Activated naive CD4-positive, alpha-beta T cell treated with anti-CD3 and anti-CD28 coated beads for 36 hours (primary cell): ENCODE measurements at regions not wholly inside any gene's neighbourhood (a gene's known extent, or its start where the extent isn't known, plus 50 kb on each side); places are given as distances from the start of the nearest gene placed in this dataset.

Experiments
- CTCF ChIA-PET: fragments of 350-600 bp; sonication (Branson Sonifier 250); formaldehyde crosslinking; loops from one replicate; lab custom pipeline; 2021; ENCODE audit warnings: antibody characterized with exemption; lab: Charles Lee
- DNase-seq: peaks from one replicate; pipeline ENCODE4 v3.0.0-alpha.2; 2020
- H3K27ac Mint-ChIP-seq: one replicate; pipeline ENCODE4 v1.8.0; 2021; ENCODE audit warnings: mild to moderate bottlenecking, mixed read lengths
- H3K27me3 Mint-ChIP-seq: one replicate; pipeline ENCODE4 v1.8.0; 2021; ENCODE audit warnings: low read depth, mixed read lengths
- H3K36me3 Mint-ChIP-seq: one replicate; pipeline ENCODE4 v1.8.0; 2021; ENCODE audit warnings: low read depth, mixed read lengths
- H3K4me1 Mint-ChIP-seq: one replicate; pipeline ENCODE4 v1.8.0; 2021; ENCODE audit warnings: low read depth, mixed read lengths
- H3K4me3 Mint-ChIP-seq: one replicate; pipeline ENCODE4 v1.8.0; 2021; ENCODE audit warnings: mild to moderate bottlenecking, moderate library complexity, mixed read lengths
- H3K9me3 Mint-ChIP-seq: one replicate; pipeline ENCODE4 v1.8.0; 2021; ENCODE audit warnings: mixed read lengths
- intact Hi-C: fragments of 100-400 bp; cut with micrococcal nuclease; formaldehyde crosslinking; loops from one replicate; pipeline ENCODE4 v1.15.1; 2023

- Mint-ChIP-seq H3K4me3 (no peak overlapping the region), H3K27ac (no peak overlapping the region), H3K4me1 (no peaks in the 10 kb centered on the region), H3K36me3 (no peaks in the 10 kb centered on the region), H3K27me3 (peaks cover 4% of the 10 kb centered on the region), H3K9me3 (no peaks in the 10 kb centered on the region)
- intact Hi-C loops, result no loop called here
- CTCF ChIA-PET, result no interaction called here
- no peak for DNase-seq
Measured at GRCh38 chr12:41856228-41856627, 288.4 kb downstream of the GXYLT1 start.

GRCh38 chr12:41850046-41850445 is 294.6 kb downstream of the GXYLT1 start:
- H3K27ac Mint-ChIP-seq, result no peak overlapping the region
- H3K27me3 Mint-ChIP-seq, result peaks cover 2% of the 10 kb centered on the region
- intact Hi-C loops, result no loop called here
- no peak overlapping the region for H3K4me3 Mint-ChIP-seq
- H3K4me1 Mint-ChIP-seq, result no peaks in the 10 kb centered on the region
- H3K9me3 Mint-ChIP-seq, result no peaks in the 10 kb centered on the region
- H3K36me3 Mint-ChIP-seq, result no peaks in the 10 kb centered on the region
- DNase-seq, result no peak
- CTCF ChIA-PET, result no interaction called here

DNA sequence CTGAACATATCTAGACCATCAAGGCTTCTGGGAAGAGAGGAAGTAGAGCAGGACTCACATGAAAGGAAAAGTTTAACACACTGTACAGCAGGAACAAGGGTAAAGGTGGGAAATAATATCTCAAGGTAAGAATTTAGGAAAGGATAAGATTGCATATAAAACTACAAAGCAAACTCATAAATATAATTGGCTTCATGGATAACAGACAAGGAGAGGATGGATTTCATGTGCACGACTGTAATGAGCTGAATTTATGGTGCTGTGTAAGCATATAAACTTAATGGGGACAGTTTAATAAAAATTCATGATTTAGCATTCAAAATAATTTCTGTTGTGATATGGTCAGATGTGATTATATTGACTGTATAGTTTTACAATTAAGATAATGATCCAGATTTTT is 298.0 kb downstream of the GXYLT1 start:
- no peaks in the 10 kb centered on the region for H3K4me1 Mint-ChIP-seq
- H3K36me3 Mint-ChIP-seq, result no peaks in the 10 kb centered on the region
- H3K9me3 Mint-ChIP-seq, result no peaks in the 10 kb centered on the region
- peaks cover 2% of the 10 kb centered on the region for H3K27me3 Mint-ChIP-seq
- intact Hi-C loops, result no loop called here
- no peak overlapping the region for H3K4me3 Mint-ChIP-seq
- no peak overlapping the region for H3K27ac Mint-ChIP-seq
- CTCF ChIA-PET, result no interaction called here
- DNase-seq, result no peak

DNA sequence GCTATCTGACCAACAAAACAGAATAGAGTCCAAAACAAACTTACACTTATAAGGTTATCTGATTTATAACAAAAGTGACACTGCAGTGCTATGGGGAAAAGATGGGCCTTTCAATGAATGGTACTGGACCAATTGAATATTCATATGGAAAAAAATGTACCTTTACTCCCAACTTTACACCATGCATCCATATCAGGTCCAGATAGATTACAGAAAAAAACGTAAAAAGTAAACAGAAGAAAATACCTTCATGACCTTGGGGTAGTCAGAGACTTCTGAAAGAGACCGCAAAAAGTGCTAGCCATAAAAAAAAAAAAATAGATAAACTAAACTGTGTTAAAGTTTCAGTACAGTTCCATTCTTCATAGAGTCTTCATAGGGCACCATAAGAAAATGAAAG is 308.3 kb downstream of the GXYLT1 start:
- no peak overlapping the region for H3K4me3 Mint-ChIP-seq
- intact Hi-C loops, result no loop called here
- H3K27ac Mint-ChIP-seq, result no peak overlapping the region
- H3K4me1 Mint-ChIP-seq, result no peaks in the 10 kb centered on the region
- no peak for DNase-seq
- H3K27me3 Mint-ChIP-seq, result no peaks in the 10 kb centered on the region
- H3K36me3 Mint-ChIP-seq, result no peaks in the 10 kb centered on the region
- H3K9me3 Mint-ChIP-seq, result no peaks in the 10 kb centered on the region
- CTCF ChIA-PET, result no interaction called here

- intact Hi-C loops, result no loop called here
- H3K9me3 Mint-ChIP-seq, result no peaks in the 10 kb centered on the region
- H3K4me1 Mint-ChIP-seq, result no peaks in the 10 kb centered on the region
- H3K27ac Mint-ChIP-seq, result no peak overlapping the region
- no peak for DNase-seq
- CTCF ChIA-PET, result no interaction called here
- no peak overlapping the region for H3K4me3 Mint-ChIP-seq
- no peaks in the 10 kb centered on the region for H3K36me3 Mint-ChIP-seq
- H3K27me3 Mint-ChIP-seq, result no peaks in the 10 kb centered on the region
Measured at GRCh38 chr12:41835556-41835955, 309.1 kb downstream of the GXYLT1 start.

GRCh38 chr12:41819948-41820347 is 324.7 kb downstream of the GXYLT1 start:
- no peak for DNase-seq
- H3K36me3 Mint-ChIP-seq, result no peaks in the 10 kb centered on the region
- no peaks in the 10 kb centered on the region for H3K9me3 Mint-ChIP-seq
- H3K27ac Mint-ChIP-seq, result no peak overlapping the region
- intact Hi-C loops, result no loop called here
- no peak overlapping the region for H3K4me3 Mint-ChIP-seq
- no peaks in the 10 kb centered on the region for H3K27me3 Mint-ChIP-seq
- no peaks in the 10 kb centered on the region for H3K4me1 Mint-ChIP-seq
- CTCF ChIA-PET, result no interaction called here

DNA sequence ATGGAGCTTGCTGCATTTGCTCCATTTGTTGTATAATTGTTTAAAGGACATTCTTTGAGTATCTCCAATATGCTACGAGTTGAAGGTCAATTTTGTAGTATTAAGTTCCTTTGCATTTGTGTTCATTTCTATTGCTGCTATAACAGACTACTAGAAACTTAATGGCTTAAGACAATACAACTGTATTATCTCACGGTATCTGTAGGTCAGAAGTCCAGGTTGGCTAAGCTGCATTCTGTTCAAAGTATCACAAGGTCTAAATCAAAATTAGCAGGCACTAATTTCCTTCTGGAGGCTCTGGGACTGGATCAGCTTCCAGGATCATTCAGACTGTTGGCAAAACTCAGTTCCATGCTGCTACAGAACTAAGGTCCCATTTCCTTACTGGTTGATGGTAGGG is 340.6 kb downstream of the GXYLT1 start:
- no peaks in the 10 kb centered on the region for H3K36me3 Mint-ChIP-seq

GRCh38 chr12:41802803-41803202 is 341.9 kb downstream of the GXYLT1 start:
- no peaks in the 10 kb centered on the region for H3K36me3 Mint-ChIP-seq
- no peak overlapping the region for H3K4me3 Mint-ChIP-seq
- no peaks in the 10 kb centered on the region for H3K4me1 Mint-ChIP-seq
- no peak for DNase-seq
- no peak overlapping the region for H3K27ac Mint-ChIP-seq
- no peaks in the 10 kb centered on the region for H3K9me3 Mint-ChIP-seq
- intact Hi-C loops, result no loop called here
- no peaks in the 10 kb centered on the region for H3K27me3 Mint-ChIP-seq
- CTCF ChIA-PET, result no interaction called here

More for the DNA sequence above, 340.6 kb downstream of the GXYLT1 start:
- Mint-ChIP-seq H3K4me3 (no peak overlapping the region), H3K4me1 (no peaks in the 10 kb centered on the region), H3K27me3 (no peaks in the 10 kb centered on the region), H3K9me3 (no peaks in the 10 kb centered on the region), H3K27ac (no peak overlapping the region)
- intact Hi-C loops, result no loop called here
- no peak for DNase-seq
- CTCF ChIA-PET, result no interaction called here

- Mint-ChIP-seq H3K4me3 (no peak overlapping the region), H3K36me3 (no peaks in the 10 kb centered on the region), H3K27me3 (no peaks in the 10 kb centered on the region), H3K9me3 (no peaks in the 10 kb centered on the region), H3K4me1 (no peaks in the 10 kb centered on the region), H3K27ac (no peak overlapping the region)
- intact Hi-C loops, result no loop called here
- no peak for DNase-seq
- CTCF ChIA-PET, result no interaction called here
Measured at GRCh38 chr12:41801261-41801660, 343.4 kb downstream of the GXYLT1 start.

DNA sequence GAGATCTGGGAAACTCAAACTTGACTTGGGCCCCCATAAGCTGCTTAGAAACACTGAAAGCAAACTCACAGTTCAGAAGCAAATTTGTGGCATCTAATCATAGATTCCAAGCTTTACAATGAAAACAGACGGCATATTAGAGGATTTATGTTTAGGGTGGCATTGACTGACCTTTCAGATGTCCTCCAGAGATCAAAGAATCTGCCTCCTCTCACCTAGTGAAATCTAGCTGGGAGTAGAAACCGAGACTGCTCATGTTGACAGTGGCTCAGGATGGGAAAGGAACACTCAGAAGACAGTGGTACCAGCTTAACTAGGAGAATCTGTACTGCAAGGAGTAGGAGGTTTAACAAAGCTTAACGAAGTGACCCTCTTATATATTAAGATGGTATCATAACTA is 345.0 kb downstream of the GXYLT1 start:
- CTCF ChIA-PET, result no interaction called here
- no peak overlapping the region for H3K27ac Mint-ChIP-seq
- no peaks in the 10 kb centered on the region for H3K36me3 Mint-ChIP-seq
- no peaks in the 10 kb centered on the region for H3K4me1 Mint-ChIP-seq
- H3K9me3 Mint-ChIP-seq, result no peaks in the 10 kb centered on the region
- peaks cover 5% of the 10 kb centered on the region for H3K27me3 Mint-ChIP-seq
- intact Hi-C loops, result no loop called here
- H3K4me3 Mint-ChIP-seq, result no peak overlapping the region
- no peak for DNase-seq

GRCh38 chr12:41795910-41796309 is 348.8 kb downstream of the GXYLT1 start:
- no peaks in the 10 kb centered on the region for H3K4me1 Mint-ChIP-seq
- H3K9me3 Mint-ChIP-seq, result peaks cover 8% of the 10 kb centered on the region
- no peak overlapping the region for H3K4me3 Mint-ChIP-seq
- H3K27me3 Mint-ChIP-seq, result peaks cover 5% of the 10 kb centered on the region
- no peak for DNase-seq
- CTCF ChIA-PET, result interaction anchor here (0.7 kb wide), 1 partner anchor 21 kb away, joined by 3 read pairs; no protein-coding TSS in a partner anchor
- H3K36me3 Mint-ChIP-seq, result no peaks in the 10 kb centered on the region
- H3K27ac Mint-ChIP-seq, result no peak overlapping the region
- intact Hi-C loops, result no loop called here

DNA sequence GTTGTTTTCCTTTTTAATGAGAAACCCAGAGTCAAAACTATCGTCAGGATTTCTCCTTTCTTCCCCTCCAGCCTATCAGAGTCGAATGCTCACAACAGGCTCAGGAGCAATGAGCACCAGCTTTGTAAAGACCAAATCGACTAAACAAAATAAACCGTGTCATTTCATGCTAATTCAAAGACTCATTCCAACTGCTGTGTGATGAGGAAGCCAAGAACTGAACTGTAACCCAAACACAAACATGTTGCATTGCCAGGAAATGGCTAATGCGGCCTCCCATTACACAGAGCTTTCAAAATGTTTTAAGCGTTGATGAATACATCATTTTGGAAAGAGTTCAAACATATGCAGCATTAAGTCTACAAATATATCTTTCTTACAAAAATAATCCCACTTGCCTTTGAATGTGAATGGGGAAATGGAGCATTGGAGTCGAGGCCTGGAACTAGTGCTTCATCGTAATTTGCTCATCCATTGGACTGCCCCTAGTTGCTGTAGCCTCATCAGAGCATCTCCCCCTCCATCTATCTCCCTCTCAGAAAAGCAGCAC is 349.5 kb downstream of the GXYLT1 start:
- peaks cover 5% of the 10 kb centered on the region for H3K27me3 Mint-ChIP-seq
- no peaks in the 10 kb centered on the region for H3K4me1 Mint-ChIP-seq
- CTCF ChIA-PET, result interaction anchor here (1.5 kb wide), 1 partner anchor 229 kb away, joined by 3 read pairs; no protein-coding TSS in a partner anchor
- H3K9me3 Mint-ChIP-seq, result peaks cover 12% of the 10 kb centered on the region
- intact Hi-C loops, result no loop called here
- DNase-seq, result no peak
- H3K36me3 Mint-ChIP-seq, result no peaks in the 10 kb centered on the region
- H3K27ac Mint-ChIP-seq, result no peak overlapping the region
- no peak overlapping the region for H3K4me3 Mint-ChIP-seq

DNA sequence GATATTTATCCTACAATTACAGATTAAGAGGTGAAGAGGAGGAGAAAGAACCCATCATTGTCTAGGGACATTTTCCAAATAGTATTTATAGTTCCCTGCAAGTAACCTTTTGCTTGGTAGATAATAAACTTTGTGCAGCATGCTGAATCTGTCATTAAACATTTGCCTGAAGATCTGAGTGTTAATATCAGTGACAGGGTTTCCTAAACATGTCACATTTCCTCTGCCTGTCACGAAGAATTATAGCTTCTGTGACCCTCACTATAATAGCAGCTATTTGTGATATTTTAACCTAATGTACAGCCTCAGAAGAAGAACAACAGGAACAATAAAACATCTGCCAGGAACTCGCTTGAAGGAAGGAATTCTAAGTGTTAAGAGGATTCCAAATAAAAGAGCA is 350.3 kb downstream of the GXYLT1 start:
- peaks cover 5% of the 10 kb centered on the region for H3K27me3 Mint-ChIP-seq
- CTCF ChIA-PET, result interaction anchor here (0.5 to 1.5 kb wide), 2 partner anchors 146 to 230 kb away, joined by 3 to 4 read pairs; no protein-coding TSS in a partner anchor
- intact Hi-C loops, result no loop called here

More for the DNA sequence above, 350.3 kb downstream of the GXYLT1 start:
- no peaks in the 10 kb centered on the region for H3K4me1 Mint-ChIP-seq
- peaks cover 15% of the 10 kb centered on the region for H3K9me3 Mint-ChIP-seq
- no peaks in the 10 kb centered on the region for H3K36me3 Mint-ChIP-seq
- no peak overlapping the region for H3K27ac Mint-ChIP-seq
- no peak overlapping the region for H3K4me3 Mint-ChIP-seq
- DNase-seq, result no peak
